ENCODE measurements at regions not wholly inside any gene's neighbourhood (a gene's known extent, or its start where the extent isn't known, plus 50 kb on each side); places are given as distances from the start of the nearest gene placed in this dataset.
A peak's percentile ranks its signal among the peaks of the same experiment; 100 is the strongest.

- DNase-seq, result no peak
Measured at GRCh38 chr11:92720385-92720784, 249.1 kb upstream of the MTNR1B start.

- no peak for DNase-seq
Measured at GRCh38 chr11:92725352-92725751, 244.1 kb upstream of the MTNR1B start.

- no peak for DNase-seq
Measured at GRCh38 chr11:92727123-92727522, 242.3 kb upstream of the MTNR1B start.

DNA sequence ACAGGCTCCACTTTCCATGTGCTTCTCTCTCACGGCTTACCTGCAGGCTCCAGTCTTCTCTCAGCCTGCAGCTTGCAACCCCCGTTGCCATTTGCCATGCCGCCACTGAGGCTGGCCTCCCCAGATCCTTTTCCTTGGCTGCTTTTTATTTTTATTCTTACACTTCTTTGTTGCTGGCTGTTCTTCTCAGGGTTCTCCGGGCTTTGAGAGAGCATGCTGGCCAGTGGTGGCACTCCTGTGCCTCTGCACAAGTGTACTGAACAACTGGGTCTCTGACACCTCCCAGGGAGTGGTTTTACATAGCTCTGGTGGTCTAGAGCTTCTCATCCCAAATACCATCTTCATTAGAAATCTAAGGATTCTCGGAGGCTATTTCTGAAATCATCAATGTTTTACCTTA lies 241.7 kb upstream of the MTNR1B start:
- DNase-seq, result no peak

GRCh38 chr11:92728628-92729027 lies 240.8 kb upstream of the MTNR1B start:
- no peak for DNase-seq

- no peak for DNase-seq
Measured at GRCh38 chr11:92735039-92735438, 234.4 kb upstream of the MTNR1B start.

DNA sequence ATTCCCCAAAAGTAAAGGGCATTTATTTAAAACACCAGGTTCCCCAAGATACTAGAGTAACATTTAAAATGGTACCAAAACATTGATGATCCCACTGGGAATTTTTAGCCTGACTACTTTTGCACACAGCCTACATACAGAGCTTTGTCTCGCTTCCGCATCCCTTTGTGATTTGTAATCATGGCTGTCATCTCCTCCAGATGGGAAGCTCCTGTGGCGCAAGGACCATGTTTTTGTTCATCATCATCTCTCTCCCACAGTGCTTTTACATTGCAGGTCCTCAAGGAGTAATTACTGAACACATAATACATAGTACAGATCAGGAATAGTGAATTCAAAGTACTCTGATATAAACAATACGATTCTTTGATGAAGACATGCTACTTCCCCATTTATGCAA lies 231.2 kb upstream of the MTNR1B start:
- DNase-seq, result no peak

DNA sequence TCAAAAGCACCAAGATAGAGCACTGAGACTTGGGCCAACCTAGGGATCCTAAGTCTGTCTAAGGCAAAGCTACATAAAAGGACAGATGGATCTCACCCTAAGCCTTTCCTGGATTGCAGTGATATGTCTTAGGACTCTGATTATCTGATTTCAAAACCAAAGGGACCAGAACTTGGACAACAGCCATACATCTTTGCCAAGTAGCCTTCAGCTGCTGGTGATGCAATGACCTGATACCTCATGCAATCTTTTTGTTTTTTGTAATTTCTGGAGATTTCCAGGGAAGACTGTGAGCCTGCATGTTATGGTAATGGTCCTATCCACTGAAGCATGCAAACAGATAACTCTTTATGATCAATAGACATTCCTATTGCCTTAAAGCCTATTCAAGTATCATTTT lies 230.4 kb upstream of the MTNR1B start:
- DNase-seq, result no peak

- no peak for DNase-seq
Measured at GRCh38 chr11:92739491-92739890, 230.0 kb upstream of the MTNR1B start.

GRCh38 chr11:92740276-92740675 lies 229.2 kb upstream of the MTNR1B start:
- DNase-seq, result no peak

- DNase-seq, result no peak
Measured at GRCh38 chr11:92744929-92745585, 224.4 kb upstream of the MTNR1B start.

DNA sequence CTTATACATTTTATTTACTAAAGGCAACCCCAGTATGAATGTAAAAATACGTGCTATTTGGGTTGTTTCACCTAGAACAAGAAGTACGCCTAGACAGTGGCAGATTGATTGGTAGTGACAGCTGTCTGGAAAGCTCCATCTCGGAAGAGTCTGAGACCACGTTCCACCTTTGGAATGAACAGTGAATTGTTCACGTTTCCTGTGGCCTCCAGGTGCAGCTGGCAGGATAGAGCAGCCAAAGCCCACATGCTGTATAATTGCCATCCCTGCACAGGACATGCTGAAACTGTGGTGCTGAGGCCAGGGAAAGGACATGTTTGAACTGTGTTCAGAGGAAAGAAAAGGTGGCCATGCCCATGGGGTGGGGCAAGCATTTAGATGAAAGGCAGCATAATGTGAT lies 218.7 kb upstream of the MTNR1B start:
- DNase-seq, result no peak

GRCh38 chr11:92751594-92751993 lies 217.9 kb upstream of the MTNR1B start:
- DNase-seq, result no peak

- no peak for DNase-seq
Measured at GRCh38 chr11:92752122-92752521, 217.3 kb upstream of the MTNR1B start.

DNA sequence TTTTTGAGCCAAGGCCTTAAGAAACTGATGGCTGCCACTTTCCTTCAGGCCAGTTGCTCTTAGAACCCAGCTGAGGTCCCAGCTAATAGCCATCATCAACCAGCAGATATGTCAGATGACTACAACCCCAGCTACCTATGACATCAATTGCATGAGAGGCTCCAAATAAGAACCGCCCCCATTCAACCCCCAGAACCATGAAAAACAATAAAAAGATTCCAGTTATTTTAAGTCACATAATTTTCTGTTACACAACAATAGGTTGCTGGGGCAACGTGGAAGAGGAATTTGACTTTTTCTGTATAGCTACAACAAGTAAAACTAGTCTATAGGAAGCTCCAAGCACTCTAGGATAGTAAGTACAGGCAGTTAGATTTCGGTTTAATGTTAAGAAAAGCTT lies 216.3 kb upstream of the MTNR1B start:
- no peak for DNase-seq

DNA sequence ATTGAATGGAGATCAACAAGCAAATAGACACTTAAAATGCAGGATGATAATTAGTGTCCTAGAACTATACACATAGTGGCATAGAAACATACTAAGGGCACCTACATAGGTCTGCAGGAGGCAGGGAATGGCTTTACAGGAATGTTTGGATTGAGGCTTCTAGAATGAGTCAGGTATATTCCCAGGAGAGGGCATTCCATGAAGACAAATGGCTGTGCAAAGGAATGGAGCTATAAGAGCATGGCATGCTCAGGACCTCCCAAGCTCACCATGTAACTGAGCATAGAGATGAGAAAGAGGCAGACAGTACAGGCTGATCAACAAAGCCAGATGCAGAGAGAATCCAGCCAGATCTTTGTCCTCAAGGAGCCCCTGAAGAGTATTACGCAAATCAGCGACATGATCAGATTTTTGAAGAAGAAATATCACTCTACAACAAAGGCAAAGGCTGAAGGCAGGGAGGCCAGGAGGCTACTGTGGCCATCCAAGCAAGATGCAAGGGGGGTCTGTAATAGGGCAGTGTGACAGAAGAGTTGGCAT lies 211.1 kb upstream of the MTNR1B start:
- no peak for DNase-seq

- no peak for DNase-seq
Measured at GRCh38 chr11:92759571-92760214, 209.8 kb upstream of the MTNR1B start.

DNA sequence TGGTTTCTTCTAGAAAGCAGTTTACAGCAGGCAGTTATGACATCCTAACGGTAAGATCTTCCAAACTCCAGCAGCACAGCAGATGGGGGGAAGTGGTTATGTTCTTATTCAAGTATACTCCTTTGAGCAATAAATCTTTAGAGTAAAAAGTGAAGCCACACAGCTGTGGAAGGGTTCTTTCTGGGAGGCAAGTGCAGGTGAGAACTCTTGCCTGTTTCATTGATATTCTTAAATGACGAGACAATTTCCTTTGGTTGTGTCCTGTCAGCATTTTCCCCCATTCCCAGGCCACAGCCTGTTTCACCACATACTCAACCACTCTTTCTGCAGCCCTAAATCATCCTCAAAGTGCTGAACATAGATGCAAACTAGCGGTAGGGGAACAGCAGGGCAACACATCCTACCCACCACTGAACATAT lies 207.3 kb upstream of the MTNR1B start:
- DNase-seq, result no peak

DNA sequence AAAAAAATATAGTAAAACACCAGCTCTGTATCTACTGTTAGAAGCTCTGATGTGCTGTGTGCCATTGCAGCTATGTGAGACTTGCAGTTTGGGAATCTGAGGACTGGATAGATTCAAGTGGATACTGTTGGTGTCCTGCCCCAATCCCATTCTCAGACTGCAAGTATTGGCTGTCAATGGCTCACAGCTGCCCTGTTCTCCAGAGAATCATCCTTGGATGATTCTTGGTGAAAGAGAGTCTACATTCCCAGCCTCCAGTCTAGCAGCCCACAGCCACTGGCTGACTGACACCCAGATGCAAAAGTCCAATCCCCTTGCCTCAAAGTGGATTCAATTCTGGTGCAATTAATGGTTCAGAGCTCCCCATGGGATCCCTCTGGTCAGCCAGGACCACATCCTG lies 206.1 kb upstream of the MTNR1B start:
- no peak for DNase-seq

GRCh38 chr11:92764128-92764527 lies 205.3 kb upstream of the MTNR1B start:
- no peak for DNase-seq

GRCh38 chr11:92765082-92765840 lies 204.2 kb upstream of the MTNR1B start:
- no peak for DNase-seq

DNA sequence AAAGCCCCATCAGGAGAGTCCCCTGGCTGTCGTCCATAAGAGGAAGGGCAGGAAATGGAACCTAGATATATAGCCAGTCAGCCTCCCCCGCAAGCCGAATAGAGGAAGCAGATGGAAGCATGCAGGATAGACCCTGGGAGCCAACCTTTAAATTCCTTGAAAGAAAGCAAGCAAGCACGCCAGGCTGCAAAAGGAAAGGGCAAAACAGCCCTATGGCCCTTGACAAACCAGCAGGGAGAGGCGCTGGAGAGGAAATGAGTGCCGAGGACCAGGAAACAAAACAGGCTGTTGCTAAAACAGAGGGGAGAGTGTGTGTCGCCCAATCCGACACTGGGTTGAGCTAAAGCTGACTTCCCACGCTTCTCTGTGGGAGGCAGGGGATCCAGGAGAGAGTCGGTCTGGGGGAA lies 203.5 kb upstream of the MTNR1B start:
- peak; percentile 80 for DNase-seq

DNA sequence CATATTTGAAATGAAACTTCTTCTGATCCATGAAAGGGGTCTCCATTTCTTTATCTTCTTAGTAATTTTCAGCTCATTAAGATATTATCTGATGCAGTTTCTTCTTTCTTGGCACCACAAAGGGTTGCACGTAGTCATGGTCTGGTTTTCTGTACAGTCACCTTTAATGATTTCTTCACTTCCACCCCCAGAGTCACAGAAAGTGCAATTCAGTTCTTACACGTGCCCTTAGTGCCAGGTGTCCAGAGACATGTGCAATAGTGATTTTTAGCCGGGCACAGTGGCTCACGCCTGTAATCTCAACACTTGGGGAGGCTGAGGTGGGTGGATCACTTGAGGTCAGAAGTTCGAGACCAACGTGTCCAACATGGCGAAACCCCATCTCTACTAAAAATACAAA lies 202.8 kb upstream of the MTNR1B start:
- no peak for DNase-seq

DNA sequence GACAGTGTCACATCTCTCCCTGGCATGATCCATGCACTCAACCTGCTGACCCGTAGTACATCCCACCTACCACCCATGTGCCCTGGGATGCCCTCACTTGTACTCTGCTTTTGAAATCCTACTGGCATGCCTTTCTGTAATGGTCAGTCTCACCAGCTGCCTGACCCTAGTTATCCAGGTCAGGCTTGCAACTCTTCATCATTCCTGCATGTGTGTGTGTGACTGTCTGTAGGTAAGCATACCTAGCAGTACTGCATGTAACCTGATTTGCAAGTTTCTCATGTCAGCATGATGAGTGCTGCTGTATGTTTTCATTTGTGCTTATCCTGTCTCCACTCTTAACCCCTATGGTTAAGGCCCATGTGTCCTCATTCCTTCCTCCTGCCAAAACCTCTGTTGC lies 202.0 kb upstream of the MTNR1B start:
- DNase-seq, result no peak

All from femur (tissue), 1 donor.